ENCODE measurements at regions not wholly inside any gene's neighbourhood (a gene's known extent, or its start where the extent isn't known, plus 50 kb on each side); places are given as distances from the start of the nearest gene placed in this dataset.

DNA sequence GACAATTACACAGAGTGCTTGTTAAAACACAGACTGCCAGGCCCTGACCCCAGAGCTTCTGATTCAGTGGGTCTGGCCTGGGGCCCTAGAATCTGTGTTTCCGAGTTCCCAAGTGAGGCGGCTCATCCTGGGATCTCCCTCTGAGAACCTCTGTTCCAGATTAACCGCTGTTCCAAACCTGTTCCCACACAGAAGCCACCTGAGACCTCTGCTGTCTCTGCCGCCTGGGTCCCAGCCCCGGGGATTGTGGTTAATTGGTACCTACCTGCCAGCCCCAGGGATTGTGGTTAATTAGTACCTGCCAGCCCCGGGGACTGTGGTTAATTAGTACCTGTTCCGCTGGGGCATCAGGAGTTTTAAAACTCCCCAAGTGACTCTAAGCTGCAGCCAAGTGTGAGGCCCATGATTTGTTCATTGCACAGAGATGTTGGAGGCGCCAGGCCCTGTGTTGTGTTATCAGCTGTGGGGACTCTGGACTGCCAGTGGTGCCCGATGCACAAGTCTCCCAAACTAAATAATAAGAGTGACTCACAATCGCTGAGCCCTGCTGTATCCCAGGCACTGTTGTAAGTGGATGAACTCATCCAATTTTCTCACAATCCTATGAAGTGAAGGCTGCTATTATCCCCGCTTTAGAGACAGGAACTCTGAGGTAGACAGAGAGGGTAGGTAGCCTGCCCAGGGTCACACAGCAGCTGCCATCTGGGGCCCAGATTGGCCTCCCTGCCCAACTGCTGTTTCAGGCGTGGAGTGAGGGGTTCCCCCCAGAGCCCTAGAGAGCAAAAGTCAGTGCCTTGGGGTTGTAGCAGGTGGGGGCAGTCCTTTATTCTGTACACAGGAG is 219.7 kb downstream of the IRF8 start:
- no peak for DNase-seq (ENCODE audit: low read depth)

- DNase-seq (ENCODE audit: low read depth), result no peak
These were observed 221.5 kb downstream of the IRF8 start for GRCh38 chr16:86120201-86121192.

DNA sequence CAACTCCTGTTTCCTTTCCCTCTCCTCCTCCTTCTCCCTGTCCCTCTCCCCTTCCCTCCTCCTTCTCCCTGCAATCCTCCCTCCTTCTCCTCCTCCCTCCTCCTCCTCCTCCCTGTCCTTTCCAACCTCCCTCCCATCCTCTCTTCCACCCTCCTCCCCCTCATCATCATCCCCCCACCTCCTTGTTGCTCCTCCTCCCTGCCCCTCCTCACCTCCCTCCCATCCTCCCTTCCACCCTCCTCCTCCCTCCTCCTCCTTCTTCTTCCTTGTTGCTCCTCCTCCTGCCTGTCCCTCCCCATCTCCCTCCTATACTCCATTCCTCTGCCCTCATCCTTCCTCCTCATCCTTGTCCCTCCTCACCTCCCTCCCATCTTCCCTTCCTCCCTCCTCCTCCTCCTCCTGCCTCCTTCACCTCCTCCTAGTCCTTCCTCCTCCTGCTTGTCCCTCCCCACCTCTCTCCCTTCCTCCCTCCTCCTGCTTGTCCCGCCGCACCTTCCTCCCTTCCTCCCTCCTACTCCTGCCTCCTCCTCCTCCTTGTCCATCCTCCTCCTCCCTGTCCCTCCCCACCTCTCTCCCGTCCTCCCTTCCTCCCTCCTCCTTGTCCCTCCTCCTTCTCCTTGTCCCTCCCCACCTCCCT is 222.5 kb downstream of the IRF8 start:
- no peak for DNase-seq (ENCODE audit: low read depth)

DNA sequence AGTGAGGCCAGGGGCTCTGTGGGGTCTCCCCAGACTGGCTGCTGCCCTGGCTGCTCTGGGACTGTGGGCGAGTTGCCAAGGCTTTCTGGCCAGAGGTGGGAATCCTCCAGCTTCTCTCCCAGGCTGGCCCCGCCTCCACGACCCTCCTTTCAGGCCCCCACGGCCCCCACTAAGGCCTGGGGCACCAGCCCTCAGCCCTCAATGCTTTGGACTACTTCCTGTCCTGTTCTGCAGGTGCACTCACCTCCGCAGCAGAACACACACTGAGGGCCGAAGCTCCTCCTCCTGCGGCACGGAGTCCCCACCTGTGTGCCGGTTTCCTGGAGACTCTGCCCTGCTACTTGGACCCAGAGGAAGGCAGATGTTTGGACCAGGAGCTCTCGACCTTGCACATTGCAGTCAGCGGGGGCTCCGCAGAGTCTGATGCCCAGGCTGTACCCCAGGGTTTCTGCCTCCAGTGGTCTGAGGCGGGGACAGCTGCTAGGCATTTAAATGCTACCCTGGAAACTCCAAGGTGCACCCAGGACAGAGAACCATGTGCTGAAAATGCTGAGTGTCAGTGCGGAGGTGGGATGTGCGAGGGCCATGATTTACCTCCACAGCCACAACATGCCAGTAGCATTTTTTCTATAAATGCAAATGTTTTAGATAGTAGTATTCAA is 223.8 kb downstream of the IRF8 start:
- no peak for DNase-seq (ENCODE audit: low read depth)

DNA sequence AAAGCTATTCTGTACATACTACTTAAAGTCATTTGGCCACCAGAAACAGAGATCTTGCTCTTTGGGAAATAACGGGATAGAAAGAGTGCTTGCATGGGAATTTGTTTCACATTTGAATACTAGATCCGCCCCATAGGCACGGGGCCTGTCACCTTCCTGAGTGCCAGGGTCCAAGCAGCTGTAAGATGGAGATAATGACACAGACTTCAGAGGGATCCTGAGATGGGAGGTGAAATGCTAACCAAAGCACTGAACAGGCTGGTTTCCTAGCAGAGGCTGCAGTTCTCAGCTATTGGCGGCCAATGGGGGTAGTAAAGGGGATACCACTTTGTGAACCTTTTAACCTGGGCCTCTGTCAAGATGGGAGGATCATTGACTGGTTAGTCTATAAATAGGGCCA is 225.4 kb downstream of the IRF8 start:
- DNase-seq (ENCODE audit: low read depth), result no peak

GRCh38 chr16:86126891-86127290 is 227.9 kb downstream of the IRF8 start:
- no peak for DNase-seq (ENCODE audit: low read depth)

GRCh38 chr16:86127366-86127765 is 228.4 kb downstream of the IRF8 start:
- no peak for DNase-seq (ENCODE audit: low read depth)

- DNase-seq (ENCODE audit: low read depth), result no peak
These were observed 229.3 kb downstream of the IRF8 start for GRCh38 chr16:86128246-86128645.

DNA sequence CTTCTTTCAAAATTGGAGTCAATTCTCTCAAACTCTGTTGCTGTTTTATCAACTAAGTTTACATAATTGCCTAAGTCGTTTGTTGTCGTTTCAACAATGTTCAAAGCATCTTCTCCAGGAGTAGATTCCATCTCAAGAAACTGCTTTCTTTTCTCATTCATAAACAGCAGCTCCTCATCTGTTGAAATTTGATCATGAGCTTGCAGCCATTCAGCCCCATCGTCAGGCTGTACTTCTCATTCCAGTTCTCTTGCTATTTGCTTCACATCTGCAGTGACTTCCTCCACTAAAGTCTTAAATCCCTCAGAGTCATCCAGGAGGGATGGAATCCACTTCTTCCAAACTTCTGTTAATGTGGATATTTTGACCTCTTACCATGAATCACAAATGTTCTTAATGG is 230.6 kb downstream of the IRF8 start:
- DNase-seq (ENCODE audit: low read depth), result no peak

DNA sequence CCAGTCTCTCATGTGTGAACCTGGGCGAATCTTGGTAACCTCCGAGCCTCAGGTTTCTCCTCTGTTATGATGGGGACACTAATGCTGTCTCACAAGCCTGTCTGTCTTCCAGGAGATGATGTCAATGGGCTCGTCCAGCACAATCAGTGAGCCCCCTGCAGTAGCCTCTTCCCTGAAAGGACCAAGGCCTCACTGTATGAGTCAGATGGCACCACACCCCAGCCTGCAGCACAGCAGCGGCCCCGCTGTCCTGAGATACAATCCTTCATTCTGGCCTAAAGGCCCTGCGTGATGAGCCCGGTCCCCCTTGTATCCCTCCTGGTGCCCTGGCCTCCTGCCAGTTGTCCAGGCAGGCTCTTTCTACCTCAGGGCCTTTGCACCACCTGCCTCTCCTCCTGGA is 234.4 kb downstream of the IRF8 start:
- DNase-seq (ENCODE audit: low read depth), result no peak

DNA sequence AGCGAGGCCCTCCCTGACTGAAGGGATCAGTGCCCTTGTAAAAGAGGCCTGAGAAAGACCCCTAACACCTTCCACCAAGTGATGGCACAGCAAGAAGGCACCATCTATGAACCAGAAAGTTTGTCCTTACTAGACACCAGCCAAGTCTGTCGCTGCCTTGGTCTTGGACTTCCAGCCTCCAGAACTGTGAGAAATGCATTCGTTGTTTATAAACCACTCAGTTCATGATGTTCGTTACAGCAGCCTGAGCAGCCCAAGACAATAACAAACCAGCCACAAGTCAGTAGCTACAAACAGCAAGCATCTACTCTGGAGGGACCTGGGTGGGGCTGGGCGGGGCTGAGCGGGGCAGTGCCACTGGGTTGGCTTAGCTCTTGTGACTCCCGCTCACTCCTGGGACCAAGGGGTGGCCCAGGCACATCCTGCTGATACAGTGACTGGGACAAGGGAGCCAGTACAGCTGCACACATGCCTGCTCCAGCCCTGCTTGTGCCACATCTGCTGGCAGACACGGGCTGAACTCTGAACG is 234.9 kb downstream of the IRF8 start:
- no peak for DNase-seq (ENCODE audit: low read depth)

DNA sequence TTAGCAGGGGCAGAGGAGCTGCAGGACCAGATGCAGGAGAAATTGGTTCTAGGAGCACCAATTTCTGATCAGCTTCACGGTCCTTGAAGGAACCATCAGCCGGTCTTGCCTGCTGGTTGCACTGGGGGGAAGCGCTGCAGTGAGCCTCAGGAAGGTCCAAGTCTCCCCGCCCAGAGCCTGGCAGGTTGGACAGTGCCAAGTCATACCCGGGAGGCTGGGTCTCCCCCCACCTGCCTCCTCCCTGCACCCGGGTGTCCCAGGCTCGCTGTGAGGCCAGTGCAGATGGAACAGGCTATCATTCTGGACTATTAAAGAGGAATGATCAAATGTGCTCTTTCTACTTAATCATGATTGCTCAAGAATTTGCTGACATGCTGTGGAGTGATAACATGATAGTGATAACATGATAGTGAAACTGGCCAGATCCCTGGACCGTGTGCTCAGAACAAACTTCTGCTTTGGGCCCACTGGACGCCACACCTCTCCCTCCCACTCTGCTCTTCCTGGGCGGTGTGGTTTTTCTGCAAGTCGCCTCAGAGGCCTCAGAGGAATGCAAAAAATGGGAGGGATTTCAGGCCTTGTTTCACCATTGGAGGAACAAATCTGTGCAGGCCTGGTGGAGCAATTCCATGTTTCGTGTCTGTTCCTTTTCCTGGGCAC is 236.0 kb downstream of the IRF8 start:
- no peak for DNase-seq (ENCODE audit: low read depth)

GRCh38 chr16:86137359-86137758 is 238.4 kb downstream of the IRF8 start:
- no peak for DNase-seq (ENCODE audit: low read depth)

GRCh38 chr16:86138121-86139085 is 239.4 kb downstream of the IRF8 start:
- DNase-seq (ENCODE audit: low read depth), result no peak

GRCh38 chr16:86142801-86143236 is 243.9 kb downstream of the IRF8 start:
- DNase-seq (ENCODE audit: low read depth), result no peak

DNA sequence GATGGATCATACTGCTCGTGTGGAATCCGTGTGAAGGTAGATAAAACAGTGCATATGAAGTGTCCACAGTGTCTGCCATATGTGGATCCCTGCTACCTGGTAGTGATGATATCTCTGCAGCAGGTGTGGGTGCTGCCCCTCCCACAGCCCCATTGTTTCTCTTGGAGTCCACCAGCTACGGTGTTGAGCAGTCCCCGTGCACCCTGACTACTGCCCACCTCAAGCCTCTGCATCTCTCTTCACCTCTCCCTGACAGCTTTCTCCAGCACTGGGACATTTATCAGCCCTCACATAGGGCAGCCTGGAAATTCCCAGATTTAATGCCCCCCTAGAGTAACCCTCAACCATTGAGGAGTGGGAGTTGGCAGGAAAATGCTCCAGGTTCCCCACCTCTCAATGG is 244.7 kb downstream of the IRF8 start:
- no peak for DNase-seq (ENCODE audit: low read depth)

DNA sequence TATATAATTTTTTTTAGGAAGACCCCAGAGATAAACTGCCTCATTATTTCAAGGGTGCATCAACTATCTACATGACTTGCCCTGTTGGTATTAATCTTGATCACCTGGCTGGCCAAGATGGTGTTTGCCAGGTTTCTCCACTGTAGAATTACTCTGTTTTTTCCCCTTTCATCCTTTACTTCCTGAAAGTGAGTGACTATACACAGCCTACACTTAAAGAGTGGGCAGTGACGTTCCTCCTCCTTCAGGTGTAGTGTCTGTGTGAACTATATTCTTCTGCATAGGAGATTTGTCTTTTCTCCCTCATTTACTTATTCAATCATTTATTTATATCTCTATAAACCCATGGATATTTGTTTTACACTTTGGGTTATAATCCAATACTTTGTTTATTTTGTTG is 246.7 kb downstream of the IRF8 start:
- DNase-seq (ENCODE audit: low read depth), result no peak

GRCh38 chr16:86150641-86151238 is 251.8 kb downstream of the IRF8 start:
- no peak for DNase-seq (ENCODE audit: low read depth)

GRCh38 chr16:86151239-86151851 is 252.4 kb downstream of the IRF8 start:
- no peak for DNase-seq (ENCODE audit: low read depth)

Measured in activated T-helper 1 cell treated with Interleukin-2 at 50 U/mL for 16 hours (primary cell).